ENCODE measurements at regions not wholly inside any gene's neighbourhood (a gene's known extent, or its start where the extent isn't known, plus 50 kb on each side); places are given as distances from the start of the nearest gene placed in this dataset.

GRCh38 chr3:168976969-168977368 is 686.5 kb downstream of the MECOM start:
- Histone ChIP-seq H3K4me1 (ENCODE audit: low read depth) (no peaks in the 10 kb centered on the region), H3K36me3 (ENCODE audit: low read depth) (no peaks in the 10 kb centered on the region), H3K4me3 (no peak overlapping the region), H3K9me3 (no peaks in the 10 kb centered on the region)
- DNase-seq (no peak), ATAC-seq (no peak)
- TF ChIP-seq, protein P1, sequence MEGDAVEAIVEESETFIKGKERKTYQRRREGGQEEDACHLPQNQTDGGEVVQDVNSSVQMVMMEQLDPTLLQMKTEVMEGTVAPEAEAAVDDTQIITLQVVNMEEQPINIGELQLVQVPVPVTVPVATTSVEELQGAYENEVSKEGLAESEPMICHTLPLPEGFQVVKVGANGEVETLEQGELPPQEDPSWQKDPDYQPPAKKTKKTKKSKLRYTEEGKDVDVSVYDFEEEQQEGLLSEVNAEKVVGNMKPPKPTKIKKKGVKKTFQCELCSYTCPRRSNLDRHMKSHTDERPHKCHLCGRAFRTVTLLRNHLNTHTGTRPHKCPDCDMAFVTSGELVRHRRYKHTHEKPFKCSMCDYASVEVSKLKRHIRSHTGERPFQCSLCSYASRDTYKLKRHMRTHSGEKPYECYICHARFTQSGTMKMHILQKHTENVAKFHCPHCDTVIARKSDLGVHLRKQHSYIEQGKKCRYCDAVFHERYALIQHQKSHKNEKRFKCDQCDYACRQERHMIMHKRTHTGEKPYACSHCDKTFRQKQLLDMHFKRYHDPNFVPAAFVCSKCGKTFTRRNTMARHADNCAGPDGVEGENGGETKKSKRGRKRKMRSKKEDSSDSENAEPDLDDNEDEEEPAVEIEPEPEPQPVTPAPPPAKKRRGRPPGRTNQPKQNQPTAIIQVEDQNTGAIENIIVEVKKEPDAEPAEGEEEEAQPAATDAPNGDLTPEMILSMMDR (IDR thresholded peaks at IDR 0.05): no peak
- intact Hi-C loops (cut with DNase I, micrococcal nuclease): no loop called here

GRCh38 chr3:168975576-168975975 is 687.9 kb downstream of the MECOM start:
- intact Hi-C loops (cut with DNase I, micrococcal nuclease): no loop called here
- no peaks in the 10 kb centered on the region for H3K9me3 ChIP-seq
- no peaks in the 10 kb centered on the region for H3K4me1 ChIP-seq (ENCODE audit: low read depth)
- H3K4me3 ChIP-seq: no peak overlapping the region
- TF ChIP-seq, protein P1 (IDR thresholded peaks at IDR 0.05): no peak
- H3K36me3 ChIP-seq (ENCODE audit: low read depth): no peaks in the 10 kb centered on the region
- ATAC-seq: no peak
- no peak for DNase-seq

- H3K4me3 ChIP-seq: no peak overlapping the region
- H3K36me3 ChIP-seq (ENCODE audit: low read depth): no peaks in the 10 kb centered on the region
- H3K9me3 ChIP-seq: no peaks in the 10 kb centered on the region
- TF ChIP-seq, protein P1 (IDR thresholded peaks at IDR 0.05): no peak
- DNase-seq (no peak), ATAC-seq (no peak)
- intact Hi-C loops (cut with DNase I, micrococcal nuclease): no loop called here
- H3K4me1 ChIP-seq (ENCODE audit: low read depth): no peaks in the 10 kb centered on the region
Measured at GRCh38 chr3:168974617-168975403, 688.7 kb downstream of the MECOM start.

GRCh38 chr3:168973897-168974296 is 689.6 kb downstream of the MECOM start:
- Histone ChIP-seq H3K4me3 (no peak overlapping the region), H3K4me1 (ENCODE audit: low read depth) (no peaks in the 10 kb centered on the region), H3K9me3 (no peaks in the 10 kb centered on the region), H3K36me3 (ENCODE audit: low read depth) (no peaks in the 10 kb centered on the region)
- intact Hi-C loops (cut with DNase I, micrococcal nuclease): no loop called here
- no peak for DNase-seq
- no peak for ATAC-seq
- TF ChIP-seq, protein P1 (IDR thresholded peaks at IDR 0.05): no peak

DNA sequence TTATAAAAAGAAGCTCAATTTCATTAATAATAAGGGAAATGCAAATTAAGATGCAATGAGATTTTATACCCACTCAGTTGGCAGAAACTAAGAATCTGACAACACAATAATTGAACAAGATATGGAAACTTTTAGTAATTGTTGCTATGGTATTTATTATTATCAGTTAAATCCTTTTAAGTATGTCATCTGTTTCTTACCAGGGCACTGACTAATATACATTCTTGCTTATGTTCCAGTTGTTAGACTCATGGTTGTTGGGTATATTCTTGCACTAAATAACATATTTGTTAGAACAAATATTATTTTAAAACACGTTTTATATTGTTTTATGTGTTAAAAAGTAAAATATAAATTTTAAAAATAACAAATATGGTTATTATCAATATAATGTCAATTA is 690.3 kb downstream of the MECOM start:
- ATAC-seq (no peak), DNase-seq (no peak)
- TF ChIP-seq, protein P1 (IDR thresholded peaks at IDR 0.05): no peak
- H3K9me3 ChIP-seq: no peaks in the 10 kb centered on the region
- no peaks in the 10 kb centered on the region for H3K4me1 ChIP-seq (ENCODE audit: low read depth)
- intact Hi-C loops (cut with DNase I, micrococcal nuclease): no loop called here
- H3K36me3 ChIP-seq (ENCODE audit: low read depth): no peaks in the 10 kb centered on the region
- no peak overlapping the region for H3K4me3 ChIP-seq
